ENCODE measurements at regions not wholly inside any gene's neighbourhood (a gene's known extent, or its start where the extent isn't known, plus 50 kb on each side); places are given as distances from the start of the nearest gene placed in this dataset.

DNA sequence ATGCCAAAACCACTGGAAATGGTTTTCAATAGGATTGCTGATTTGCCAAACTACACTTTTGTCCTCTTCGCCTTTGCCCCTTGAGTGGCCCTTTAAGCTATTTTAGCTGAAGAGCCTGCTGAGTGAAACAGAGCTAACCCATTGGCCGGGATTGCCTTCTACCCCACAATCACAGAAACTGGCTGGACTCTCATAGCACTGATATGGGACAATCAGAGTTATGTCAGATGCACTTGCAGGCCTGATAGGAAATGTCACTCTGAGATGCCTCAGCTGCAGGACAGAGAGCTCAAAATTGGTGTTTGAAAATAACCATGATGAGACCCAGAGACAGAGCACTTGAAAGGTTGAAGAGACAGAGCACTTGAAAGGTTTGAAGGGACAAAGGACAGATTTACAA lies 354.4 kb downstream of the BRINP2 start:
- TF ChIP-seq, protein P1, sequence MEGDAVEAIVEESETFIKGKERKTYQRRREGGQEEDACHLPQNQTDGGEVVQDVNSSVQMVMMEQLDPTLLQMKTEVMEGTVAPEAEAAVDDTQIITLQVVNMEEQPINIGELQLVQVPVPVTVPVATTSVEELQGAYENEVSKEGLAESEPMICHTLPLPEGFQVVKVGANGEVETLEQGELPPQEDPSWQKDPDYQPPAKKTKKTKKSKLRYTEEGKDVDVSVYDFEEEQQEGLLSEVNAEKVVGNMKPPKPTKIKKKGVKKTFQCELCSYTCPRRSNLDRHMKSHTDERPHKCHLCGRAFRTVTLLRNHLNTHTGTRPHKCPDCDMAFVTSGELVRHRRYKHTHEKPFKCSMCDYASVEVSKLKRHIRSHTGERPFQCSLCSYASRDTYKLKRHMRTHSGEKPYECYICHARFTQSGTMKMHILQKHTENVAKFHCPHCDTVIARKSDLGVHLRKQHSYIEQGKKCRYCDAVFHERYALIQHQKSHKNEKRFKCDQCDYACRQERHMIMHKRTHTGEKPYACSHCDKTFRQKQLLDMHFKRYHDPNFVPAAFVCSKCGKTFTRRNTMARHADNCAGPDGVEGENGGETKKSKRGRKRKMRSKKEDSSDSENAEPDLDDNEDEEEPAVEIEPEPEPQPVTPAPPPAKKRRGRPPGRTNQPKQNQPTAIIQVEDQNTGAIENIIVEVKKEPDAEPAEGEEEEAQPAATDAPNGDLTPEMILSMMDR (IDR thresholded peaks at IDR 0.05): no peak
- no peak for TF ChIP-seq POLR2A (IDR thresholded peaks at IDR 0.05)
